SK-N-SH (cell line): ENCODE measurements at regions not wholly inside any gene's neighbourhood (a gene's known extent, or its start where the extent isn't known, plus 50 kb on each side); places are given as distances from the start of the nearest gene placed in this dataset.

Experiments
- CTCF ChIA-PET: fragments of 300-600, 350-600 bp; formaldehyde crosslinking; extraction: SDS; loops from one replicate; lab custom pipeline; 2021; lab: Yijun Ruan, JAX
- POLR2A ChIA-PET: fragments of 350-600 bp; sonication (Branson Sonifier 250); formaldehyde crosslinking; extraction: SDS; loops from one replicate; lab custom pipeline; 2020; ENCODE audit warnings: antibody characterized with exemption, inconsistent platforms; lab: Yijun Ruan, JAX
- DNase-seq: peaks from one replicate; pipeline ENCODE4 v3.0.0; 2012
- H2AFZ ChIP-seq: fragments of 200-600 bp; sonication (generic); 2 replicates; pipeline ENCODE4 v1.8.1; 2016; ENCODE audit warnings: antibody characterized with exemption, mild to moderate bottlenecking, low read depth
- H3F3A ChIP-seq: fragments of 200-600 bp; sonication (generic); replicated peaks from 2 replicates; pipeline ENCODE3; 2016; ENCODE audit warnings: antibody characterized with exemption, mild to moderate bottlenecking; ENCODE audit not compliant: insufficient read depth
- H3K27ac ChIP-seq, 2 experiments: fragments of 200-500 bp in 1 of 2; fragments of 200-600 bp in 1 of 2; sonication (Bioruptor generic) in 1 of 2; sonication (generic), shearing (Covaris generic) in 1 of 2; 2 replicates each; pipeline versions ENCODE4 v1.5.1 to v1.6.1; 2014 to 2016; ENCODE audit warnings: low read depth in 2 of 2, inconsistent platforms in 1 of 2, low read length in 1 of 2, mild to moderate bottlenecking in 1 of 2, mixed read lengths in 1 of 2
- H3K27me3 ChIP-seq: fragments of 200-600 bp; sonication (generic), shearing (Covaris generic); 2 replicates; pipeline ENCODE4 v1.6.1; 2016; ENCODE audit warnings: mixed run types; ENCODE audit not compliant: insufficient read depth
- H3K36me3 ChIP-seq, 2 experiments: fragments of 200-500 bp in 1 of 2; fragments of 200-600 bp in 1 of 2; sonication (Bioruptor generic) in 1 of 2; sonication (generic) in 1 of 2; replicated peaks in 1 of 2; 2 replicates each; pipeline versions ENCODE3 to v1.5.1; 2014 to 2016; ENCODE audit warnings: low read length in 1 of 2, mild to moderate bottlenecking in 1 of 2; ENCODE audit not compliant: insufficient read depth in 2 of 2, control insufficient read depth in 1 of 2
- H3K4me1 ChIP-seq, 2 experiments: fragments of 200-500 bp in 1 of 2; fragments of 200-600 bp in 1 of 2; sonication (Bioruptor generic) in 1 of 2; sonication (generic), shearing (Covaris generic) in 1 of 2; 2 replicates each; pipeline versions ENCODE4 v1.5.1 to v1.6.1; 2014 to 2016; ENCODE audit warnings: low read depth in 1 of 2, low read length in 1 of 2, mixed run types in 1 of 2; ENCODE audit not compliant: insufficient read depth in 2 of 2, control insufficient read depth in 1 of 2
- H3K4me2 ChIP-seq: fragments of 200-600 bp; sonication (generic), shearing (Covaris generic); 2 replicates; pipeline ENCODE4 v1.6.1; 2017; ENCODE audit warnings: mixed run types
- H3K4me3 ChIP-seq, 2 experiments: fragments of 200-500 bp in 1 of 2; fragments of 200-600 bp in 1 of 2; sonication (Bioruptor generic) in 1 of 2; sonication (generic), shearing (Covaris generic) in 1 of 2; 2 replicates each; pipeline versions ENCODE4 v1.5.1 to v1.8.1; 2014 to 2016; ENCODE audit warnings: low read depth in 2 of 2, inconsistent platforms in 1 of 2, low read length in 1 of 2, mild to moderate bottlenecking in 1 of 2, mixed read lengths in 1 of 2, moderate library complexity in 1 of 2
- H3K79me2 ChIP-seq: fragments of 200-600 bp; sonication (generic); 2 replicates; pipeline ENCODE4 v1.8.1; 2017; ENCODE audit warnings: mild to moderate bottlenecking; ENCODE audit not compliant: insufficient read depth
- H3K9ac ChIP-seq: fragments of 200-600 bp; sonication (generic); 2 replicates; pipeline ENCODE4 v1.6.1; 2017; ENCODE audit warnings: mixed run types
- H3K9me2 ChIP-seq: fragments of 200-600 bp; sonication (generic); 2 replicates; pipeline ENCODE4 v1.6.1; 2017; ENCODE audit warnings: mixed run types
- H3K9me3 ChIP-seq: fragments of 200-600 bp; sonication (generic); 2 replicates; pipeline ENCODE4 v1.6.1; 2017; ENCODE audit warnings: mixed run types, mild to moderate bottlenecking, moderate library complexity
- H4K20me1 ChIP-seq: fragments of 200-600 bp; sonication (generic); 2 replicates; pipeline ENCODE4 v1.6.1; 2017; ENCODE audit warnings: mild to moderate bottlenecking, mixed run types; ENCODE audit not compliant: insufficient read depth
- EP300 ChIP-seq, 2 experiments: IDR thresholded peaks; 2 replicates each; pipeline versions ENCODE4 v1.4.0 to v1.6.1; 2012; ENCODE audit warnings: borderline replicate concordance in 1 of 2, low read depth in 1 of 2, low read length in 1 of 2
- FOXJ3 ChIP-seq: sonication (generic); formaldehyde crosslinking; IDR thresholded peaks from 2 replicates; pipeline ENCODE4 v1.5.1; 2020; ENCODE audit warnings: mild to moderate bottlenecking, missing genetic modification reagents
- FOXM1 ChIP-seq: IDR thresholded peaks from 2 replicates; pipeline ENCODE4 v1.4.0; 2012; ENCODE audit warnings: low read depth, mild to moderate bottlenecking
- GABPA ChIP-seq: IDR thresholded peaks from 2 replicates; pipeline ENCODE4 v1.4.0; 2012; ENCODE audit warnings: low read depth, mild to moderate bottlenecking
- JUND ChIP-seq: IDR thresholded peaks from 2 replicates; pipeline ENCODE4 v1.4.0; 2012
- MEF2A ChIP-seq: IDR thresholded peaks from 2 replicates; pipeline ENCODE4 v1.4.0; 2012; ENCODE audit warnings: low read depth, borderline replicate concordance
- NFIC ChIP-seq: IDR thresholded peaks from 2 replicates; pipeline ENCODE4 v1.4.0; 2012; ENCODE audit warnings: borderline replicate concordance
- NRF1 ChIP-seq: IDR thresholded peaks from 2 replicates; pipeline ENCODE4 v1.6.1; 2012; ENCODE audit warnings: low read depth, mild to moderate bottlenecking, low read length
- POLR2AphosphoS5 ChIP-seq: IDR thresholded peaks from 2 replicates; pipeline ENCODE4 v1.6.1; 2012; ENCODE audit warnings: low read depth, low read length
- RCOR1 ChIP-seq: fragments of 150-350 bp; IDR thresholded peaks from 2 replicates; pipeline ENCODE4 v1.6.1; 2017; ENCODE audit warnings: antibody characterized with exemption, low read length
- RFX5 ChIP-seq: IDR thresholded peaks from 2 replicates; pipeline ENCODE4 v1.6.1; 2012; ENCODE audit warnings: mild to moderate bottlenecking, improper control_type of control experiment, low read length
- RXRA ChIP-seq: IDR thresholded peaks from 2 replicates; pipeline ENCODE4 v1.4.0; 2012; ENCODE audit warnings: low read depth, mild to moderate bottlenecking, borderline replicate concordance
- TEAD4 ChIP-seq: IDR thresholded peaks from 2 replicates; pipeline ENCODE4 v1.4.0; 2012; ENCODE audit warnings: mild to moderate bottlenecking, borderline replicate concordance; ENCODE audit not compliant: insufficient read depth
- YY1 ChIP-seq: IDR thresholded peaks from 2 replicates; pipeline ENCODE4 v1.4.0; 2012; ENCODE audit warnings: low read depth, mild to moderate bottlenecking
- WGBS: methylation state at CpG from one replicate; pipeline ENCODE4 v1.1.6; 2017; ENCODE audit warnings: low lambda C conversion rate; 5-methylcytosine and 5-hydroxymethylcytosine counted together
- TF ChIP-seq, protein P1 (sequence below): IDR thresholded peaks from 2 replicates; pipeline ENCODE4 v1.4.0; 2012; ENCODE audit warnings: low read depth
- TF ChIP-seq, protein P2 (sequence below): fragments of 200-600 bp; sonication (generic); IDR thresholded peaks from 2 replicates; pipeline ENCODE4 v1.6.1; 2017; ENCODE audit warnings: antibody characterized with exemption, mild to moderate bottlenecking, moderate library complexity
- TF ChIP-seq, protein P3 (sequence below): IDR thresholded peaks from 2 replicates; pipeline ENCODE4 v1.4.0; 2012; ENCODE audit warnings: low read depth, borderline replicate concordance
- TF ChIP-seq, protein P4 (sequence below): fragments of 150-350 bp; IDR thresholded peaks from 2 replicates; pipeline ENCODE4 v1.6.1; 2016; ENCODE audit warnings: mild to moderate bottlenecking, low read depth, low read length

DNA sequence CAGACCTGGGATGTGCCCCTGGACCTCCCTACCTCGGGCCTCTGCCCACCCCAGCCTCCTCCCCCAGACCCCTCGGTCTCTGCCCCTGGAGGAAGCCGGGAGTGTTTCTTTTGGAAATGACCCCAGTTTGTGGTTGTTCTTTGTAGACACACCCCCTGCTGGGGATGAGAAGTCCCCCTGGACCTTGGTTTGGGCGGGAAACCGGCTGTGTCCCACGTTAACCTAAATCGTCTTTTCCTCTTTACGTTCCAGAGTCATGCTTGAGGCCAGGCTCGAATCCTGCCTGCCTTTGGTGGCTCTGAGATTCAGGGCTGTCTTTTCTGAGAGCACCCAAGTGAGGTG lies 116.6 kb downstream of the METRNL start:
- Histone ChIP-seq H3K27me3 (no peaks in the 10 kb centered on the region), H3F3A (peaks cover 7% of the 10 kb centered on the region), H3K79me2 (no peaks in the 10 kb centered on the region), H3K27ac (0 out of 4 replicates have a peak overlapping the region, but pooled peaks of 1 of the 2 experiments have one; percentile 8), H3K9ac (no peak overlapping the region), H3K4me3 (no peak overlapping the region), H3K36me3 (no peaks in the 10 kb centered on the region), H2AFZ (no peak overlapping the region), H3K4me2 (no peak overlapping the region), H3K4me1 (peaks cover 0 to 35% of the 10 kb centered on the region in 2 experiments; a peak in 3 of 4 replicates), H4K20me1 (no peaks in the 10 kb centered on the region), H3K9me3 (no peaks in the 10 kb centered on the region), H3K9me2 (no peaks in the 10 kb centered on the region)
- 57% methylated on average over 9 of the region's 9 CpGs for WGBS
- DNase-seq = no peak
- TF ChIP-seq, protein P1, sequence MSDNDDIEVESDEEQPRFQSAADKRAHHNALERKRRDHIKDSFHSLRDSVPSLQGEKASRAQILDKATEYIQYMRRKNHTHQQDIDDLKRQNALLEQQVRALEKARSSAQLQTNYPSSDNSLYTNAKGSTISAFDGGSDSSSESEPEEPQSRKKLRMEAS = no peak
- TF ChIP-seq, protein P2, sequence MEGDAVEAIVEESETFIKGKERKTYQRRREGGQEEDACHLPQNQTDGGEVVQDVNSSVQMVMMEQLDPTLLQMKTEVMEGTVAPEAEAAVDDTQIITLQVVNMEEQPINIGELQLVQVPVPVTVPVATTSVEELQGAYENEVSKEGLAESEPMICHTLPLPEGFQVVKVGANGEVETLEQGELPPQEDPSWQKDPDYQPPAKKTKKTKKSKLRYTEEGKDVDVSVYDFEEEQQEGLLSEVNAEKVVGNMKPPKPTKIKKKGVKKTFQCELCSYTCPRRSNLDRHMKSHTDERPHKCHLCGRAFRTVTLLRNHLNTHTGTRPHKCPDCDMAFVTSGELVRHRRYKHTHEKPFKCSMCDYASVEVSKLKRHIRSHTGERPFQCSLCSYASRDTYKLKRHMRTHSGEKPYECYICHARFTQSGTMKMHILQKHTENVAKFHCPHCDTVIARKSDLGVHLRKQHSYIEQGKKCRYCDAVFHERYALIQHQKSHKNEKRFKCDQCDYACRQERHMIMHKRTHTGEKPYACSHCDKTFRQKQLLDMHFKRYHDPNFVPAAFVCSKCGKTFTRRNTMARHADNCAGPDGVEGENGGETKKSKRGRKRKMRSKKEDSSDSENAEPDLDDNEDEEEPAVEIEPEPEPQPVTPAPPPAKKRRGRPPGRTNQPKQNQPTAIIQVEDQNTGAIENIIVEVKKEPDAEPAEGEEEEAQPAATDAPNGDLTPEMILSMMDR = no peak
- TF ChIP-seq EP300 (IDR thresholded peaks at IDR 0.05; ENCODE audit: borderline replicate concordance in 1 of 2, low read depth in 1 of 2, low read length in 1 of 2) = no peak
- TF ChIP-seq RCOR1 = no peak
- TF ChIP-seq TEAD4 = no peak
- no peak for TF ChIP-seq FOXJ3
- TF ChIP-seq, protein P3, sequence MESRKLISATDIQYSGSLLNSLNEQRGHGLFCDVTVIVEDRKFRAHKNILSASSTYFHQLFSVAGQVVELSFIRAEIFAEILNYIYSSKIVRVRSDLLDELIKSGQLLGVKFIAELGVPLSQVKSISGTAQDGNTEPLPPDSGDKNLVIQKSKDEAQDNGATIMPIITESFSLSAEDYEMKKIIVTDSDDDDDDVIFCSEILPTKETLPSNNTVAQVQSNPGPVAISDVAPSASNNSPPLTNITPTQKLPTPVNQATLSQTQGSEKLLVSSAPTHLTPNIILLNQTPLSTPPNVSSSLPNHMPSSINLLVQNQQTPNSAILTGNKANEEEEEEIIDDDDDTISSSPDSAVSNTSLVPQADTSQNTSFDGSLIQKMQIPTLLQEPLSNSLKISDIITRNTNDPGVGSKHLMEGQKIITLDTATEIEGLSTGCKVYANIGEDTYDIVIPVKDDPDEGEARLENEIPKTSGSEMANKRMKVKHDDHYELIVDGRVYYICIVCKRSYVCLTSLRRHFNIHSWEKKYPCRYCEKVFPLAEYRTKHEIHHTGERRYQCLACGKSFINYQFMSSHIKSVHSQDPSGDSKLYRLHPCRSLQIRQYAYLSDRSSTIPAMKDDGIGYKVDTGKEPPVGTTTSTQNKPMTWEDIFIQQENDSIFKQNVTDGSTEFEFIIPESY = no peak
- TF ChIP-seq YY1 = no peak
- TF ChIP-seq POLR2AphosphoS5 = no peak
- TF ChIP-seq GABPA = no peak
- no peak for TF ChIP-seq JUND
- TF ChIP-seq FOXM1 = no peak
- TF ChIP-seq, protein P4, sequence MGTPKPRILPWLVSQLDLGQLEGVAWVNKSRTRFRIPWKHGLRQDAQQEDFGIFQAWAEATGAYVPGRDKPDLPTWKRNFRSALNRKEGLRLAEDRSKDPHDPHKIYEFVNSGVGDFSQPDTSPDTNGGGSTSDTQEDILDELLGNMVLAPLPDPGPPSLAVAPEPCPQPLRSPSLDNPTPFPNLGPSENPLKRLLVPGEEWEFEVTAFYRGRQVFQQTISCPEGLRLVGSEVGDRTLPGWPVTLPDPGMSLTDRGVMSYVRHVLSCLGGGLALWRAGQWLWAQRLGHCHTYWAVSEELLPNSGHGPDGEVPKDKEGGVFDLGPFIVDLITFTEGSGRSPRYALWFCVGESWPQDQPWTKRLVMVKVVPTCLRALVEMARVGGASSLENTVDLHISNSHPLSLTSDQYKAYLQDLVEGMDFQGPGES = no peak
- no peak for TF ChIP-seq NFIC
- no peak for TF ChIP-seq MEF2A
- TF ChIP-seq NRF1 = no peak
- TF ChIP-seq RXRA = no peak
- TF ChIP-seq RFX5 = no peak
- ChIA-PET CTCF (interaction anchor here (1.4 kb wide), 1 partner anchor 319 kb away, joined by 4 read pairs; no protein-coding TSS in a partner anchor), POLR2A (no interaction called here)
